ENCODE measurements at regions not wholly inside any gene's neighbourhood (a gene's known extent, or its start where the extent isn't known, plus 50 kb on each side); places are given as distances from the start of the nearest gene placed in this dataset.
"Not testable (repeated sequence)": the region's sequence is repeated elsewhere in the genome, so short reads cannot be mapped to it uniquely, and the experiment has no call there.

DNA sequence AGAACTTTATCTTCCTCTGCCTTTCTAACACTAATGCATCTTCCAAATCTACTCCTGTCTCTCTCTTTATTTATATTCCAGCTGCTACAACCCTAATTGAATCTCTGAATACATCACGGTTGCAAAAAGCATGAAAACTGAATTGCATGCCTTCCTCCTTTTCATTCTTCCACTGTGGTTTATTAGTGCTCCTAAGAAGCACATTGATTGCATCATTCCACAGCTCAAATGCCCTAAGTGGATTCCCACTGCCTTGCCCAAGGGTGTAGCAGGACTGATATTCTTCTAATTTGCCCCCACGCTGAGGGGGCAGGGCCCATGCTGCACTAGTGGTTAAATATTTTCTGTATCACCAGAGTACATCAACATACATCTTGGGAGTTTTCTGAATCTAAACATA lies 640.8 kb downstream of the EFNB2 start:
- no peak for FAIRE-seq
- TF ChIP-seq POLR2A (IDR thresholded peaks at IDR 0.05; ENCODE audit: low read depth, low read length): no peak
- no peak for TF ChIP-seq TAF1 (IDR thresholded peaks at IDR 0.05; ENCODE audit: borderline replicate concordance, low read depth, low read length)
- TF ChIP-seq POLR2AphosphoS5 (IDR thresholded peaks at IDR 0.05; ENCODE audit: low read depth, low read length): no peak

DNA sequence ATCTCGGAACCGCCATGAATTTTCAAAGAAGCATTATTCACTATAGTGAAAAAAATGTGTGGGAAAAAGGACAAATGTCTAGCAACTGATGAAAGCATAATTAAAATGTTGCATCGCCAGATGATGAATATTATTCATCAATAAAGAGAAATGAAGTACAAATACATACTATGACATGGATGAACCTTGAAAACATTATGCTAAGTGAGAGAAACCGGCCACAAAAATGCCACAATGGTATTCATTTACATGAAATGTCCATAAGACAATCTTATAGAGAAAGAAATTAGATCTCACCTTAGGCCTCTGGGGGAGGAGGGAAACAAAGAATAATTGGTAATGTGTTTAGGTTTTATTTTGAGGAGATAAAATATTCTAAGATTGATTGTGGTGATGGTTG lies 645.0 kb downstream of the EFNB2 start:
- DNase-seq (ENCODE audit: insufficient read length) (no peak), FAIRE-seq (no peak)
- TF ChIP-seq POLR2AphosphoS5 (IDR thresholded peaks at IDR 0.05; ENCODE audit: low read depth, low read length) (no peak), TAF1 (IDR thresholded peaks at IDR 0.05; ENCODE audit: borderline replicate concordance, low read depth, low read length) (no peak)

More for the DNA sequence above, 640.8 kb downstream of the EFNB2 start:
- DNase-seq (ENCODE audit: insufficient read length): no peak

DNA sequence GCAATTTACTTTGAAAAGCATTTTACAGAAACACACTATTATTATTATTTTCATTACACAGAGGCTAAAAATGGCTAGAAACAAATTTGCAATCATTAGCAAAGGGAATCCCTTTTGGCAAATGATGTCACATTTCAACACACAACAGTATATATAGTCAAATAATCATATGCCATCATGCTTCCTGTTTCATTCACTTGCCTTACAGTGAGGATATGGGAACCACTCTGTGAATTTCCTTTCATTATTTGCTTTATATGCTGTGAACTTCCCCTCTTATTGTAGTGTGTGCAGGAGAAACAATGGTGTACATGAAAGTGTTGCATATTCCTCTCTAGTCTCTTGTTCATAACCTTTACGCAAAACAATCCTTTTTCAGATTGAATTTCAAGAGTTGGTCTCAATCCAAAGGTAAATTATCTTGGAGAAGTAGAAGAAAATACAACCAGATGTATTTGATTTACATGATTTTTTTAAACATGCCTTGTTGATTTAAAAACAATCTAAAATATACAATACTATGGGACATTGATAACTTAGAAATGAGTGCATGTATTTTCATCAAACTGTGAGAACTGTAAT lies 657.3 kb downstream of the EFNB2 start:
- no peak for TF ChIP-seq POLR2AphosphoS5 (IDR thresholded peaks at IDR 0.05; ENCODE audit: low read depth, low read length)

DNA sequence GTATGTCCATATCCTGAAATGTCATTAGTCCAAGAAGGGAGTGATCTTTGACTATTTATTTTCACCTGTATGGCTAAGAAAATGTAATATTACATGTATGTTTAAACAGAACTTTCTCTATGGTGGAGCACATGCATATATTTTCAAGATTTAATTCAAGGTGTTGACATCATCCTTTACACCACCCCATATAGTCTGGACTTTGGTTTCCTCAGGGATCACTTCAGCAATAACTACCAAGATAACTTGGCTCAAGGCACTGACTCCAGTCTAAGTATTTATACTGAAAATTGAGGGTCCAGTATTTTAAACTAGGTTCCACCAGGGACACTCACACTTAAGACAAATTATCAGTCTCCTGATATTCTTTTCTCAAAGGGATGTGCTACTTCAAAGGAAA lies 660.6 kb downstream of the EFNB2 start:
- FAIRE-seq: no peak
- DNase-seq (ENCODE audit: insufficient read length): no peak
- TF ChIP-seq POLR2A (IDR thresholded peaks at IDR 0.05; ENCODE audit: low read depth, low read length) (no peak), POLR2AphosphoS5 (IDR thresholded peaks at IDR 0.05; ENCODE audit: low read depth, low read length) (no peak), TAF1 (IDR thresholded peaks at IDR 0.05; ENCODE audit: borderline replicate concordance, low read depth, low read length) (no peak)

More for the DNA sequence above, 657.3 kb downstream of the EFNB2 start:
- no peak for FAIRE-seq
- DNase-seq (ENCODE audit: insufficient read length): no peak

DNA sequence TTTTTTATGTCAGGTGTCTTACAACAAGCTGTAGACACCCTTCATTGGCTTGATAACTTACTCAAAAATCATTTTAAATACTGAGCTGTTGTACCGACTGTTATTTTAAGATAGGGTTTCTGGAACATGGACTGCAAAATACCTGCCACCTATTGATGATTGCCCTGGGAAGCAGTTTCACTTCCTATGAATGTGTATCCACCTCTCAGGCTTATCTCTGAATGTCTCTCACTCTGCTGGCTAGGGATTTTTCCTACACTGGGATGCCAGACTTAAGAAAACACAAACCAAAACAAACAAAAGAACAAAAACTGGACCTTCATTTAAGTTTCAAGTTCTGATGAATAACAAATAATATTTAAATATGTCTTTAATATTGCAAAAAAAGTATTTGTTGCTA lies 663.7 kb downstream of the EFNB2 start:
- DNase-seq (ENCODE audit: insufficient read length) (no peak), FAIRE-seq (no peak)
- TF ChIP-seq POLR2AphosphoS5 (IDR thresholded peaks at IDR 0.05; ENCODE audit: low read depth, low read length) (no peak), POLR2A (IDR thresholded peaks at IDR 0.05; ENCODE audit: low read depth, low read length) (no peak), TAF1 (IDR thresholded peaks at IDR 0.05; ENCODE audit: borderline replicate concordance, low read depth, low read length) (no peak)

DNA sequence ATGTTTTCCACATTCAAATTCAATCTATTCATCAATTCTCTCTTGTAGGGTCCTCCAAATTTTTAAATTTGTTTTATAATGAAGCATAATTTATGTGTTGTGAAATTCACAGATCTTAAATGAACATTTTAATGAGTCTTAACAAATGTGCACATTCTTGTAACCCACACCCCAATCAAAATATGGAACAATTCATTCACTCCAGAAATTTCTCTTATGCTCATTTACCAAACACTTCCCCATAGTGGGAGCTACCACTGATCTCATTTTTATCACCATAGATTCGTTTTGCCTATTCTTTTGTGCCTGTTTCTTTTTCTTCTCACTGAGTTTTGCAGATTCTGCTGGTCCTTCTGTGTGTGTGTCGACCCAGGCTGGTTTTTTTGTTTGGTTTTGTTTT lies 664.1 kb downstream of the EFNB2 start:
- FAIRE-seq: no peak
- no peak for DNase-seq (ENCODE audit: insufficient read length)
- TF ChIP-seq POLR2A (IDR thresholded peaks at IDR 0.05; ENCODE audit: low read depth, low read length): no peak
- TF ChIP-seq TAF1 (IDR thresholded peaks at IDR 0.05; ENCODE audit: borderline replicate concordance, low read depth, low read length): no peak
- no peak for TF ChIP-seq POLR2AphosphoS5 (IDR thresholded peaks at IDR 0.05; ENCODE audit: low read depth, low read length)

DNA sequence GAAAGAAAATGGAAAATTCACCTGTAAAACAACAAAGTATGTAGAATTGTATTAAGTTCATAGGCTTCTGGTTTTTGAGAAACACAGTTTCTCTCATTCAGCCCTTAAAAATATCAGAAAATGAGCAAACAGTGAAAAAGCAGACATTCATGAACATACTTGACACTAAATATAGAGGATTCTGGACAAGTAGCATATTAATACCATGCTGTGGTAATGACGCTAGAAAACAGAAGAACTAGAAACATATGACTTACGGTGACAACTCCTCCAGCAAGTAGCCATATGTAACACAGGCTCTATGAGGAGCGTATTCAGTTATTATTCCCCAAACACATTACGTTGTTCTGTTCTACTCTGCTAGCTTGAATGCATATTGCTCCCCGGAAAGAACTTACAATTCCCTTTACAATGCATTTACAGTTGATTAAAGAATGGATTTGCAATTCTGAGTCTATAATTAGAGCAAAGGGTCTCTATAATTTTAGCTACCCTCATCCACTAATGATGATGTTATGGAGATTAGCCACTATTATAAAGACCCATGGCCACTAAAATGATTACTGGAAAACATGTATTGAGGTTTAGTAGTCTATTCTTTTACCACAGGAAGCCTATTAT lies 672.1 kb downstream of the EFNB2 start:
- DNase-seq (ENCODE audit: insufficient read length) (no peak), FAIRE-seq (no peak)
- TF ChIP-seq POLR2AphosphoS5 (IDR thresholded peaks at IDR 0.05; ENCODE audit: low read depth, low read length) (no peak), POLR2A (IDR thresholded peaks at IDR 0.05; ENCODE audit: low read depth, low read length) (no peak), TAF1 (IDR thresholded peaks at IDR 0.05; ENCODE audit: borderline replicate concordance, low read depth, low read length) (no peak)

DNA sequence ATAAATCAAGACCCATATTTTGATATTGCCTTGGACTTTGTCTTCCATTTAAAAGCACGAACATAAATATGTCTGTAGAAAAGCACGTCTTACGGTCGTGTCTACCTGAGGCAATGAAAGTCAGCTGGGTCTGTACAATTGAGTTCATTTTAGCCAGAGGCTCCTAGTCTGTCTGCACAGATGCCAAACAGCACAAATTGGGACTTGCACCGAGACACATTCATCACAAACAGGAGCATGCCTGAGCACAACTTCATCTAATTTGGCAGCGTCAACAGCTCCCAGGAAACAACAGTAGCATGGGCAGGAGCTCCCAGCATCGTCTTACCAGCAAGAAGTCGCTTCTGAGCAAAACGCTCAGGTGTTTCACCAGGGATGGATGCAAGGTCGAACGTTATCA lies 687.0 kb downstream of the EFNB2 start:
- DNase-seq (ENCODE audit: insufficient read length): no peak
- TF ChIP-seq TAF1 (IDR thresholded peaks at IDR 0.05; ENCODE audit: borderline replicate concordance, low read depth, low read length) (no peak), POLR2A (IDR thresholded peaks at IDR 0.05; ENCODE audit: low read depth, low read length) (no peak), POLR2AphosphoS5 (IDR thresholded peaks at IDR 0.05; ENCODE audit: low read depth, low read length) (no peak)
- no peak for FAIRE-seq

DNA sequence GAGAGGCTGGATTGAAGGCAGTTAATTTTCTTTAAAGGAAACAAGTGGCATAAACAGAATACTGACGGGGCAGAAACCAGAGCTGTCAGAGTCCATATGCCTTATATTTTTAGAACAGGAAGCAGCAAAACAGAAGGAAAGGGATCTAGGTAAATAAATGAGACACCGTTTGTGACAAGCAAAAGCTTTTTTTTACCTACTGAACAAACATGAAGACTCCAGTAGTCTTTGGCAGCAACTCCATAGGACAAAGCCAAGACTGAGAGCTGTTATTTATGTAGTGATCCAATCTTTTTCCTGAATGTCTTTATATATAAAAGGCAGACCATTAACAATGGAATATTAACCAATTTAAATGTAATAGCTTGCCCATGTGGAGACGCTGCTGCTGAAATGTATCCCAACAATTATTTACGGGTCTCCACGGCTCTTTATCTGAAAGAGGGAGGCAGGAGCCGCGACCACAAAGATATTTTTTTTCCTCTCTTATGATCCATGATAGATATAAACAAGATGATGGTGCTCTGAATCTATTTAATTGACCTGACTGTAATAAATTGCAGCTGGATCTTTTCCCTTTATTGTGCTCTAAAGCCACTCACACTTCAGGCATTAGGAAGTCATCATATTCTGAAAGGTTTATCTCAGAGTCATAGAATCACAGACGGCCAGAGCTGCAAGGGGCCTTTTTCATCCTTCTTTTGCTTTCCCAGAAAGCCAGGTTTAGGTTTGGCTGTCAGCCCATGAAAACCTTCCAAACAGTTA lies 687.8 kb downstream of the EFNB2 start:
- no peak for TF ChIP-seq POLR2A (IDR thresholded peaks at IDR 0.05; ENCODE audit: low read depth, low read length)
- no peak for TF ChIP-seq POLR2AphosphoS5 (IDR thresholded peaks at IDR 0.05; ENCODE audit: low read depth, low read length)
- TF ChIP-seq TAF1 (IDR thresholded peaks at IDR 0.05; ENCODE audit: borderline replicate concordance, low read depth, low read length): no peak
- DNase-seq (ENCODE audit: insufficient read length) (no peak), FAIRE-seq (no peak)

DNA sequence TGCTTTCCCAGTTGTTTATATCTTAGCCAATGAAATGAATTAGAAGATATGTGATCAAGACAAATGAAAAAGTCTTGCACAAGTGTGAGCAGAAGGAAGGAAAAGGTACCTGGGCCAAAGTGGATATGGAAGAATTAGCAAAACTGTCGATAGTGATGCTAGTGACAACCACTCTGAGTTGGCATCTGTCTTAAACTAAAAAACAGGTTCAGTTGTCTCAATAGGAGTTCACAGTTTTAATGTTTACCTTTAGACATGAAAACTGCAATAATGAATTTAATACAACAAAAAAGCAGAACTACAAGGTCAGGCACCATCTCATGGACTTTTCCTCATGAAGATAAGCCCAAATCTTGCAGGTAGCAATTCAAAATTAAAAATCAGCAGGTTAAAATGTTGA lies 688.5 kb downstream of the EFNB2 start:
- FAIRE-seq (no peak), DNase-seq (ENCODE audit: insufficient read length) (no peak)
- TF ChIP-seq TAF1 (IDR thresholded peaks at IDR 0.05; ENCODE audit: borderline replicate concordance, low read depth, low read length): no peak
- TF ChIP-seq POLR2AphosphoS5 (IDR thresholded peaks at IDR 0.05; ENCODE audit: low read depth, low read length): no peak
- TF ChIP-seq POLR2A (IDR thresholded peaks at IDR 0.05; ENCODE audit: low read depth, low read length): no peak

DNA sequence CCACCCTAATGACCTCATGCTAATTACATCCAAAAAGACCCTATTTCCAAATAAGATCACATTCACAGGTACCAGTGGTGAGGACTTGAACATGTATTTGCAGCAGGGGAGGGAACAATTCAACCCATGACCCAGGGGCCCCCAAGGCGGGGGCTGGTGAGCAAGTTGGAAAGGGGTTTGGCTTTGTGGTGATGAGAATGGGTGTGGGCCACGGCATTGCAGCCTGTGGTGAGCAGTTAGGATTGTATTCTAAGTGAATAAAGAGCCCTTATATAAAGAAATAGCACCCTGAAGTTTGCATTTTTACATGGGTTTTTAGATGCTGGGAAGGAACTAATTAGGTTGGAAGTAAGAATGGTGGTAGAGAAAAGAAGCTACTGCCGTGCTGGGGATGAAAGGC lies 694.2 kb downstream of the EFNB2 start:
- FAIRE-seq (no peak), DNase-seq (ENCODE audit: insufficient read length) (no peak)
- TF ChIP-seq POLR2AphosphoS5 (IDR thresholded peaks at IDR 0.05; ENCODE audit: low read depth, low read length) (no peak), TAF1 (IDR thresholded peaks at IDR 0.05; ENCODE audit: borderline replicate concordance, low read depth, low read length) (no peak), POLR2A (IDR thresholded peaks at IDR 0.05; ENCODE audit: low read depth, low read length) (no peak)

DNA sequence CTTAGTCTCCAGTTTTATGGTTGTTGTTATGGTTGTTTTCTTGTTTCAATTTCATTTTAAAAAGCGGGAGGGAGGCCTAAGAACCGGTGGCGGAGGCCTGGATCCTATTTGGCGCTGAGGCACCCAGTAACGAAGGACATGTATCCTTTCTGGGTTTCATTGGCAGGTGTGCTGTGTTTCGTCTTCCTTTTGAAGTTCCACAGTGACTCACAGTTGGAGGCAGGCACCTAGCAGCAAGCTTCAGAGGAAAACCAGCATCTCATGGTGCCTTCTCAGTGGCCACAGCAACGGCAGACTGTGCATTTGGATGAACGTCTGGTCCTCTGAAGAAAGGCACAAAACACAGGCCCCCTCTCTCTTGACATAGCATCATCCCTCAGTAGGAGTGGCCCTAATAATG lies 697.2 kb downstream of the EFNB2 start:
- TF ChIP-seq POLR2AphosphoS5 (IDR thresholded peaks at IDR 0.05; ENCODE audit: low read depth, low read length): no peak
- TF ChIP-seq TAF1 (IDR thresholded peaks at IDR 0.05; ENCODE audit: borderline replicate concordance, low read depth, low read length): no peak
- no peak for TF ChIP-seq POLR2A (IDR thresholded peaks at IDR 0.05; ENCODE audit: low read depth, low read length)
- DNase-seq (ENCODE audit: insufficient read length): no peak
- no peak for FAIRE-seq

DNA sequence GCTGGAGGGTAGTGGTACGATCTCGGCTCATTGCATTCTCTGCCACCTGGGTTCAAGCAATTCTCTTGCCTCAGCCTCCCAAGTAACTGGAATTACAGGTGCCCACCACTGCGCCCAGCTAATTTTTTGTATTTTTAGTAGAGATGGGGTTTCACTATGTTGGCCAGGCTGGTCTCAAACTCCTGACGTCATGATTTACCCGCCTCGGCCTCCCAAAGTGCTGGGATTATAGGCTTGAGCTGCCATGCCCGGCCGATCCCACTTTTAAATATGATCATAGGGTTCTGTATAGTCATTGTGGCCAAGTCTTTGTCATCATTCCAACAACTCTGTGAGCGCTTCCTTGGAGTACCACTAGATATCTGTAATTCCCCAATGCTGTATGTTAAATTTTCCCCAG lies 698.2 kb downstream of the EFNB2 start:
- DNase-seq (ENCODE audit: insufficient read length): not testable (repeated sequence)

More for the DNA sequence above, 698.2 kb downstream of the EFNB2 start:
- not testable (repeated sequence) for FAIRE-seq

Measured in GM12892 (cell line).